ENCODE measurements at regions not wholly inside any gene's neighbourhood (a gene's known extent, or its start where the extent isn't known, plus 50 kb on each side); places are given as distances from the start of the nearest gene placed in this dataset.

GRCh38 chr11:70836071-70836470 is 416.3 kb downstream of the SHANK2 start (continued):
- TF ChIP-seq ZNF462 (CRISPR knock-in tag; IDR thresholded peaks at IDR 0.05), result no peak
- TF ChIP-seq ZNF331 (CRISPR knock-in tag; IDR thresholded peaks at IDR 0.05; ENCODE audit: low read depth), result no peak
- no peak for TF ChIP-seq STAT1 (IDR thresholded peaks at IDR 0.05; ENCODE audit: unreplicated experiment)

GRCh38 chr11:70838198-70838597 is 414.2 kb downstream of the SHANK2 start:
- Histone ChIP-seq H2AFZ (no peak overlapping the region), H3K4me2 (no peak overlapping the region), H3F3A (replicated peaks; ENCODE audit: low read depth) (no peaks in the 10 kb centered on the region), H3K4me1 (ENCODE audit: insufficient read depth) (peaks cover 5% of the 10 kb centered on the region), H3K27me3 (ENCODE audit: insufficient read depth) (no peaks in the 10 kb centered on the region), H4K20me1 (replicated peaks; ENCODE audit: insufficient read depth) (no peaks in the 10 kb centered on the region; the same call in 1 of the 2 replicates), H3K27ac (ENCODE audit: low read depth) (no peak overlapping the region), H3K79me2 (replicated peaks; ENCODE audit: insufficient read depth) (no peaks in the 10 kb centered on the region), H3K9me2 (ENCODE audit: insufficient read depth) (no peaks in the 10 kb centered on the region), H3K36me3 (ENCODE audit: insufficient read depth) (no peaks in the 10 kb centered on the region), H3K4me3 (no peak overlapping the region)
- Mint-ChIP-seq H3K9me3 (peaks cover 6% of the 10 kb centered on the region; the same call in 2 of the 3 replicates), H3K36me3 (ENCODE audit: low read depth) (peaks cover 9% of the 10 kb centered on the region), H3K27me3 (ENCODE audit: insufficient read depth, low read depth, poor library complexity) (peaks cover 18% of the 10 kb centered on the region), H3K4me1 (peaks cover 27% of the 10 kb centered on the region), H3K27ac (no peak overlapping the region), H3K4me3 (no peak overlapping the region)
- DNase-seq (ENCODE audit: low spot score), result no peak
- no peak for ATAC-seq
- no peak for TF ChIP-seq EZH2phosphoT487 (IDR thresholded peaks at IDR 0.05; ENCODE audit: unreplicated experiment)
- TF ChIP-seq CTCF (conservative IDR thresholded peaks at IDR 0.05; ENCODE audit: low read depth in 2 of 2), result no peak
- TF ChIP-seq JUNB (IDR thresholded peaks at IDR 0.05; ENCODE audit: unreplicated experiment), result no peak
- TF ChIP-seq ZNF462 (CRISPR knock-in tag; IDR thresholded peaks at IDR 0.05), result no peak
- TF ChIP-seq NANOG (IDR thresholded peaks at IDR 0.05; ENCODE audit: borderline replicate concordance), result no peak
- no peak for TF ChIP-seq POLR2AphosphoS5 (IDR thresholded peaks at IDR 0.05; ENCODE audit: low read depth)

Measured in GM23338 (cell line).